Stimulated activated CD8-positive, alpha-beta memory T cell treated with anti-CD3 and anti-CD28 coated beads, Interleukin-15, amount 100 ng/mL, for 24 hours (primary cell): ENCODE measurements at regions not wholly inside any gene's neighbourhood (a gene's known extent, or its start where the extent isn't known, plus 50 kb on each side); places are given as distances from the start of the nearest gene placed in this dataset.

Experiments
- DNase-seq: peaks from one replicate; pipeline ENCODE4 v3.0.0-alpha.2; 2020; ENCODE audit warnings: low read depth

DNA sequence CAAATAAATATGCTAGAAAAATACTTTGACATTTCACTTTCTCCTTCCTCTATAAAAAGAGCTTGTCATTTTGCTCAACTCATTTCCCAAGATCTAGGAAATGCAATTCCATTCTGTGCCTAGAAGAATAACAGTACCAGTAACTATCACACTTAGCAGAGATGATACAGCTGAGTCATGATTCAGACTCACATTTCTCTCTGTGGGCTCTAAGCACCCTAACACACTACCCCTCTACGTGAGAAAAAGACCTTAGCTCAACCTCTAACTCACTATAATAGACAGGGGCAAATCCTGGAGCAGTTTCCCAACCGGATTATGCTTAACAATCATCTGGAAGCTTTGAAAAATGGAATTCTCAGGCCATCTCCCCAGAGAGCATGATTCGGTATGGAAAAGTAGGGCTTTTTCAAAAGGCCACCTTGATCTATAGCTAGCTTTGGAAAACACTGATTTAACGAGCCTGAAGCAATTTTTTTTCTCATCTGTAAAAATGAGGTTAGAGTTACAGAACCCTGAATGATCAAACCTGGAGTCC is 1312.3 kb upstream of the PIK3C3 start:
- no peak for DNase-seq

DNA sequence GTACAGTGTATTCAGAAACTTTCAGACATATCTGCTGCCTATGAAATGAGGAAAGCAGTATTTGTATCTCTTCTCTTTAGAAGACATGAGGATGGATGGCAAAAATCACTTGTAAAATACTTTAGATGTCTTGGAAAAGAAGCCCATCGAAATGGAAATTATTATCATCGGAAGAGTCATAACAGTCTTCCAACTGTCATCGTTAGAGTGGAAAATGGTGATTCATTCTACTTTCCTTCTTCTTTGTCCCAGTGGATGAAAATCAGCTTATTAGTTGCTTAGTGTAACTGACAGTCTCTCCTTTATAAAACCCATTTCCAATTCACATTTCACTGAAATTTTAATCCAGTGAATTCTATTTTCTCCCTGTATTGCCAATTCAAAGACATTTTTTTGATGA is 1323.7 kb upstream of the PIK3C3 start:
- no peak for DNase-seq

DNA sequence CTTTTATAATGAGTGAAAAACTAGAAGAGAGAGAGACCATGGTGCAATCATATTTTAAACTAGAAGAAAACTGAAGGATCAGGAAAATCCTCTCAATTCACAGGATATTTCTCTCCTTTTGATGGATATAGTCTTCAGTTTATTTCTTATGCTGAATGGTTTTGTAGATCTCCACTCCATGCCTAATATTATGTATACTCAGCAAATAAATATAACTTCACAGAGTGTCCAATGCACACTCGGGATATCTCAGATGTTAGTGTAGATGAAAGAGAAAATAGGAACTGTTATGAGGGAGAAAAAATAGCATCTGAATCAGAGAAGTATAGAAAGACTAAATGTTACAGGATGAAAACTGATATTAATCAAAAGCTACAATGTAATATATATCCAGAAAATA is 1324.5 kb upstream of the PIK3C3 start:
- DNase-seq: no peak

DNA sequence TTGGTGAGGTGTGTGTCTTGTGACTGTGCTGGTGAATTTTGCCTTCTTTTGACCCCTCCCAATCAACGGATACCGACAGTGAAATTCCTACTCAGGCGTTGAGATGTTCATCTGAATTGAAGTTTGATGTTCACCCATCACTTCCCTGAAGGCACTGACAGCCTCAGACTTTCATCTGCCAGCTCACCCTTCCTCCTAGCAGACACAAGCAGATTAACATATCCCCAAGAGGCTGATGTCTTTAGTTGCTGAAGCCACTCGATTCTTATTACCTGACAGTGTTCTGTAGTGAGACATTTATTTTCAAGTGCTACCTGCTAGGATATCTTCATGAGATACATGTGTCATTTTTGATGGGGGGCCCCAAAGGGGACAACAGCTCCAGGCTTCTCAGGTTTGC is 1330.1 kb upstream of the PIK3C3 start:
- no peak for DNase-seq

DNA sequence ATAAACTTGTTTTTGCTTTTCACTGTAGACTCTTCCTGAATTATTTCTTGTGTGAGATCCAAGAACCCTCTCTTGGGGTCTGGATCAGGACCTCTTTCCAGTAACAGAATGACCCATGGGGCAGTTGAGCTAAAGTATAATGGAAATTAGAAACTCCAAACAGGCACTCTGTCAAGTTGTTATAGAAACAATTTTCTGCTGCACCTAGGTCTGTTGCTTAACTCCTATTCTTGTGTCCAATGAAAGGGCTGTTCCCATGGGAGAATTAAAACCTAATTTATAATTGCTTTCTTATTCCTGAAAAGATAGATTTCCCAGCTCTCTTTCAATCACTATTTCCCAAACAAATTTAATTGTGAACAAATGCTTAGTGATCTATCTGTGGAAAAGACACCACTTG is 1341.3 kb upstream of the PIK3C3 start:
- no peak for DNase-seq

GRCh38 chr18:40612356-40612755 is 1342.7 kb upstream of the PIK3C3 start:
- no peak for DNase-seq

- DNase-seq: no peak
Measured at GRCh38 chr18:40608226-40608625, 1346.8 kb upstream of the PIK3C3 start.

DNA sequence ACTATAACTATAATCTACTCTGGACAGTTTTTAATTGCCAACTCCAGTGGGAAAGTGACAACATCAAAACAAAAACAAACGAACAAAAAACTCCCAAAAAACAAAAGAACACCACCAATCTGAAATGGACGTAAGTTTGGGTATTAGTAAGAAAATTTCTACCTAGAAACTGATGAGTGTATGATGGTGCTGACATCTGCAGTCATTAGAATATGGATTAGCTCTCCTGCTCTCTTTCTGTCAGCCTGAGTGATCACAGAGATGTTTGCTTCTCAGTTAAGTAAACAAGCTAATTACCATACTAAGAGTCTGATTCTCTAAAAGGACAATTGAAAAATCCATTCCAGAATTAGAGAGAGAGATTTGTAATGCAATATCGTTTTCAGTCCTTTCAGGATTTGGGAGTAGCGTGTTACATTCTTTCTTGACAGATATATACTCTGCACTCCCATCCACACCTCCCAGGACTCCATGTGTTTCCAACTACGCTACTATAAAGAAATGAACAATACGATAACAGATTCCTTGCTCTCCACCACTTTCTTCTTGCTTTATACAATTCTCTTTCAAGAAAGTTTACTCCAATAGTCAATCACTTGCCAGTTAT is 1347.4 kb upstream of the PIK3C3 start:
- no peak for DNase-seq

DNA sequence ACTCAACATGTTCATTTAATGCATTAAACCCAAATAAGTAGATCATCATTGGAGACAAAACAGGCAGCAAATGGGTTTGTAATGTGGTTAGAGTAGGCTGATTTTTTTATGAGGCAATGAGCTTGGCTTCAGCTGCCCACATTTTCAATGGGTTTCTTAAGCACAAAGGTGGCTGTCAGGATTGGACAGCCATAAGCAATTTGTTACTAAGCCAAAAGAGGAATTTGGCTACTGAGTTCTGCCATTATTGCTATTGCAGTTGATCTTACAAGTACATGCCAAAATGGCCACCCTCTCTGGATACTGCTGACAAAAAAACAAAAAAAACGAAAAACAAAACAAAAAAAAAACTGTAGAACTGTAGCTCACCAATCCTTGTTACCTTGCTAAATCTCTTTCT is 1348.0 kb upstream of the PIK3C3 start:
- no peak for DNase-seq

- no peak for DNase-seq
Measured at GRCh38 chr18:40583671-40584070, 1371.4 kb upstream of the PIK3C3 start.

GRCh38 chr18:40582105-40582504 is 1372.9 kb upstream of the PIK3C3 start:
- no peak for DNase-seq

DNA sequence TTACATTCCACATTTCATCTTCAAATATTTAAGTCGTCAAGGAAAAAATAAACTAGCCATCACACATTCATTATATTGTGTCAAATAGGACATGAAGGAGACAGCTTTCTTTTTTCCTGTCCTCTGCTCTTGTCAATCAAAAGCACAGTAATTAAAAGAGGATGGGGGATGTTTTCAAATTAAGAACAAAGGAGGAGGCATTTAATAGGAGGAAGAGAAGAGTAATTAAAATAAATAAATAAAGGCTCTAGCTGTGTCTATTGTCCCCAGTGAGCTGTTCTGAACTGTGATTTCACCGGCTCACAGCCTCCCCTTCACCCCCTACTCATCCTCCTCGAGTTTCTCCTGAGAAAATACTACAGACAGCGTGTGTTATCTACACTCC is 1377.1 kb upstream of the PIK3C3 start:
- DNase-seq: no peak

- DNase-seq: no peak
Measured at GRCh38 chr18:40577239-40577980, 1377.6 kb upstream of the PIK3C3 start.

DNA sequence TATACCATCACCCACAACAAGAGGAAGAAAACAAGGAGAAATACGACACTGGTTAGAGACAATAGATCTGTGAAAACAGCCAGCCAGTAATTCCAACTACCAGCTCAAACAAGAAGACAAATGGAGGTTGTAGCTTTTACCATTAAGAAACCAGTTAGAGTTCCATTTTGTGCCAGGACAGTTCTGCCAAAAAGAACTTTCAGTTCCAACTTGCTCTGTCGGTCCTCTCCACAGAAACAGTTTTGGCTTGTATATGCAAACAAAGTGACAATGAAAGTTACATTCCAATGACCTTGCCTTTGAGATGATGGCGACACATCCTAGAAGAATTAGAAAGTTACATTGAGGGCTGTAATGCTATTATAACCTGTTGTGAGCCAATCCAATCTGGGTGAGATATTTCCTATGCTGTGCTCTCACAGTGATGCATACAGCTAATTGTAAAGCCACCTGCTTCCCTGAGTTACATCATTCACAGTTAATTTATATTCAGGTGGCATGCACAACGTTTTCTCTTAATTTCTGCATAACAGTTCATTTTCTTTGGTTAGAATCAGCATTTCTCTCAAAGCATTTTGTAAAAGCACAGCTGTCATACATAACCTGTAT is 1378.4 kb upstream of the PIK3C3 start:
- no peak for DNase-seq

- DNase-seq: no peak
Measured at GRCh38 chr18:40570615-40571014, 1384.4 kb upstream of the PIK3C3 start.

GRCh38 chr18:40569605-40570004 is 1385.4 kb upstream of the PIK3C3 start:
- DNase-seq: no peak

DNA sequence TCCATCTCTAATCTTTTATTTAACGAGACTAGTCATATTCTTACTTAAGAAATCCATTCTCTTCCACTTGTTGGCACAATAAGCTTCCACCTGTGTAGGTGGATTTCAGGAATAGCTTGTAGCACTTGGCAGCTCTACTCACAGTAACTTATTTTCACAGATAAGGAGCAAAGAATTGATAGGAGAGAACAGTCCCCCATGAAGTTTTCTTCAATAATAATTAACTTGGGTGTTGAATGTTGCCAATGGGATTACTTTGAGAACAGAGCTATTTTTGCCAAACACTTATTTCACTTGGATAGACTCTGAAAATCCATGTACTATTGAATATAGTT is 1388.6 kb upstream of the PIK3C3 start:
- no peak for DNase-seq

DNA sequence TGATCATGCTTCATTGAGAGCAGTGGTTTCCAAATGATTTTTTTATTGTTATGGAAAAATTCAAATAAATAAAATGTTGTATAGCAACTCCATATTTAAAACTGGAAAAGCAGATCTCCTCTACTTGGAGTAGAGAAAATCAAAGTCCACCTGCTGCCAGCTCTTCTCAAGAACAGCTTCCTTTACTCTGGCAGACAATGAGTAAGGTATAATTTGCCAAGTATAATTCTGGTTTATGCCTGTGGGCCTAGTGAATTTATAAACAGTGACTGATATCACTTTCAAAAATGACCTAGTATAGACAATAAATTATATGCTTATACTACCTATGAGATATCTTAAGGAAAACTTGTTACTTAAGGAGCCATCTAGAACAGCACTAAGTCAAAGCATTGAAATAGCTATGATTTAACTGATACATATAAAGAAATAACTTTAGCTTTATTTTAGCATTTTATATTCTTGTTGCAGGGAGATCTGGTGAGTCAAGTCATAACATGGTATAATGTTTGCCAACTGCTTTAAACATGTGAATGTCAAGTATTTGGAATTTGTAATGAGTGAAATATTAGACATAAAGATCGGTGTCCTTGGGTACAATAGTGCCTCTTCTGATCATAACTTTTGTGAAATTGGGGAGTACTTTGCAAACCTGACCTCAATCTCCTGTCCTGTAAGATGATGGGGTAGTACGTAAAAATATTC is 1389.1 kb upstream of the PIK3C3 start:
- no peak for DNase-seq

DNA sequence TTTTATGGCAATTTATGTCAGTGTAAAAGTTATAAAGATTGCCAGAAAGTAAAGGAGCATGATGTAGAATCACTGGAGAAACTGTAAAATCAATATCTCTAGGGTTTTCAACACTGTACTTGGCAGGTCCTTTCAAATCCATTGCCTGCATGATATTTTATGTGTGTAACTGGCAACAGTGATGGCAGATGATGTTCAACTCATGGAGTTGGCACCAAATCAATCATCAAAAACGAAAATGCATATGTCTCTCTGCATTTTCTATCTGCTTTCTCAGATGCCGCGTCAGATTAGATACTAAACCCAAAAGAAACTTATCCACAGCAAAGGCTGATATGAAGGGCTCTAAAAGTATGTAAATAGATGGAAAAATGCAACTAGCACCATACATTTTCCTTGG is 1395.5 kb upstream of the PIK3C3 start:
- no peak for DNase-seq

DNA sequence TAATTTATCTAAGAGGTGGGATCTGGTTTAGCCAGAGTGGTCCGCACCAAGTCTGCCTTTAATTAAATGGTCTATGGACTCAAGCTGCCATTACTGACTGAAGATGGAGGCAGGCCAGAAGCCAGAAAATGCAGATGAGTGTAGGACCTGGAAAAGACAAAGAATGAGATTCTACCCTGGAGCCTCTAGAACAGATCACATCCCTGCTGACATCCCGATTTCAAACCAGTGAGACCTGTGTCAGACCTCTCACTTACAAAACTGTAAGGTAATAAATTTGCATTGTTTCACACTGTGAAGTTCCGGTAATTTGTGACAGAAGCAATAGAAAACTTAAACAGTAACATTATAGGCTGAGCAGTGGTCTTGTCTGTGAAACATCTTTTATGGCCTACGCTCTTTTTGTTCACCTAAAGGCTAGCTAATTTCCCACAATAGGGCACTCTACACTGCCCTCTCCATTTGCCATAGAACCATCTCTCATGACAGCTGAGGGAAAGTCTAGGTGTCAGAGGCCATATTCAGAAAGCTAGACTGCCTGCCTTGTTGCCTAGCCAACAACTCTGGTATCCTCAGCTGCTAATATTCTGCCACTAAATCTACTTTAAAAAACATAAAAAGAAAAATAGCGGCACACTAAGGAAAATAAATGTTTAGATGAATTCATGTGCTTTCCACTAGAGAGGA is 1396.2 kb upstream of the PIK3C3 start:
- no peak for DNase-seq

DNA sequence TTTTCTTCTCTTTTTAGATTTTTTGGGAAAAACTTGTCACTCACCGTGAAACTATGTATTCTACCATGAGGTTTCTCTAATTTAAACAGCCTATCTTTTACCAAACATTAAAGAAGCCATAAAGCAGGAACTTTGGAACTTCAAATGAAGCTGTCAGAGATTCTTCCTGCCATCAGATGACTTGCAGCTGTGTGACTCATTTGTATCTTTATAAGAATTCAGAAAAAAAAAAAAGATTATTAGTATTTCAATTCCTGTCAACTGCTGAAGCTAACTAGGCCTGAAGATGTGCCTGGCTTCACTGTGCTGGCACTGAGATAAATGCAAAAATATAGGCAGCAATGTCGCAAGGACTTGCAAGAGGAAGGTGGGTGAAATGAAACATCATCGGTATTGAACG is 1399.1 kb upstream of the PIK3C3 start:
- DNase-seq: no peak

DNA sequence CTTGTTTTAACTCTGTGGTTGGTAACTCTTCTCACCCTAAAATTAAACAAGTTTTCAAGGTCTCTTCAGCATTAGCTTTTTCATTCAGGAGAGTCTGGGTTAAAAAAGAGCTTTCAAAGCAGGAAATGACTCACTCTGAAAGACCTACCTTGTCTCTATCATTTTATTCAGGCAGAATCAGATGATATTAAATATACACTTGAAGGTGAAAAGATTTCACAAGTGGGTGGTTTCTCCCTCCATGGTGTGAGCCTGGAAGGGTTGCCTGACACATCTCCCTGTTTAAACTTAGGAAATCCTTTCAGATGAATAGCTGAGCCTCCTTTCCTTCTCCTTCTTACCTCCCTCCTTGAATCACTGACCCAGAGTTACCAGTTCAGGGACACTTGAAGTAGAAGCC is 1402.0 kb upstream of the PIK3C3 start:
- no peak for DNase-seq
